ENCODE measurements at regions not wholly inside any gene's neighbourhood (a gene's known extent, or its start where the extent isn't known, plus 50 kb on each side); places are given as distances from the start of the nearest gene placed in this dataset.

- DNase-seq (ENCODE audit: low read depth), result no peak
Observed at GRCh38 chr3:117617906-117618305, 908.3 kb downstream of the TUSC7 start.

- DNase-seq (ENCODE audit: low read depth), result no peak
Observed at GRCh38 chr3:117618462-117618861, 908.9 kb downstream of the TUSC7 start.

- no peak for DNase-seq (ENCODE audit: low read depth)
Observed at GRCh38 chr3:117619805-117620204, 910.2 kb downstream of the TUSC7 start.

- DNase-seq (ENCODE audit: low read depth), result peak; percentile 90
Observed at GRCh38 chr3:117622171-117622841, 912.7 kb downstream of the TUSC7 start.

- DNase-seq (ENCODE audit: low read depth), result no peak
Observed at GRCh38 chr3:117624424-117624823, 914.8 kb downstream of the TUSC7 start.

- DNase-seq (ENCODE audit: low read depth), result no peak
Observed at GRCh38 chr3:117625174-117625573, 915.6 kb downstream of the TUSC7 start.

- DNase-seq (ENCODE audit: low read depth), result no peak
Observed at GRCh38 chr3:117626577-117626976, 917.0 kb downstream of the TUSC7 start.

GRCh38 chr3:117628823-117629291 is 919.3 kb downstream of the TUSC7 start:
- DNase-seq (ENCODE audit: low read depth), result peak; percentile 88

- DNase-seq (ENCODE audit: low read depth), result no peak
Observed at GRCh38 chr3:117629505-117629904, 919.9 kb downstream of the TUSC7 start.

GRCh38 chr3:117630469-117630868 is 920.9 kb downstream of the TUSC7 start:
- no peak for DNase-seq (ENCODE audit: low read depth)

GRCh38 chr3:117630885-117631284 is 921.3 kb downstream of the TUSC7 start:
- no peak for DNase-seq (ENCODE audit: low read depth)

- no peak for DNase-seq (ENCODE audit: low read depth)
Observed at GRCh38 chr3:117631781-117632180, 922.2 kb downstream of the TUSC7 start.

GRCh38 chr3:117632191-117632590 is 922.6 kb downstream of the TUSC7 start:
- DNase-seq (ENCODE audit: low read depth), result no peak

GRCh38 chr3:117633207-117633606 is 923.6 kb downstream of the TUSC7 start:
- no peak for DNase-seq (ENCODE audit: low read depth)

- no peak for DNase-seq (ENCODE audit: low read depth)
Observed at GRCh38 chr3:117637666-117638065, 928.1 kb downstream of the TUSC7 start.

- no peak for DNase-seq (ENCODE audit: low read depth)
Observed at GRCh38 chr3:117644203-117644602, 934.6 kb downstream of the TUSC7 start.

GRCh38 chr3:117645561-117646242 is 936.1 kb downstream of the TUSC7 start:
- peak; percentile 13 for DNase-seq (ENCODE audit: low read depth)

- DNase-seq (ENCODE audit: low read depth), result no peak
Observed at GRCh38 chr3:117647435-117647834, 937.9 kb downstream of the TUSC7 start.

GRCh38 chr3:117651246-117651645 is 941.7 kb downstream of the TUSC7 start:
- DNase-seq (ENCODE audit: low read depth), result no peak

- DNase-seq (ENCODE audit: low read depth), result no peak
Observed at GRCh38 chr3:117656391-117656790, 946.8 kb downstream of the TUSC7 start.

GRCh38 chr3:117657278-117657677 is 947.7 kb downstream of the TUSC7 start:
- DNase-seq (ENCODE audit: low read depth), result no peak

- DNase-seq (ENCODE audit: low read depth), result peak; percentile 75
Observed at GRCh38 chr3:117660941-117661817, 951.6 kb downstream of the TUSC7 start.

GRCh38 chr3:117661818-117662095 is 952.2 kb downstream of the TUSC7 start:
- no peak for DNase-seq (ENCODE audit: low read depth)
